GM23338 (cell line): ENCODE measurements at regions not wholly inside any gene's neighbourhood (a gene's known extent, or its start where the extent isn't known, plus 50 kb on each side); places are given as distances from the start of the nearest gene placed in this dataset.

Source experiments
- ATAC-seq: fragments of 200-7000 bp; cut with Tn5 transposase; 3 replicates; pipeline ENCODE4 v1.9.1; 2020
- DNase-seq: peaks from one replicate; pipeline ENCODE4 v3.0.0-alpha.2; 2015; ENCODE audit warnings: low spot score
- H2AFZ ChIP-seq: fragments of 200-600 bp; sonication (generic); 2 replicates; pipeline ENCODE4 v1.8.0; 2016; ENCODE audit warnings: antibody characterized with exemption, mild to moderate bottlenecking, moderate library complexity
- H3F3A ChIP-seq: fragments of 200-600 bp; sonication (generic); replicated peaks from 2 replicates; pipeline ENCODE4 v1.8.0; 2017; ENCODE audit warnings: antibody characterized with exemption, mixed run types, low read depth
- H3K27ac ChIP-seq: fragments of 200-600 bp; sonication (generic); 2 replicates; pipeline ENCODE4 v1.6.1; 2016; ENCODE audit warnings: low read depth
- H3K27me3 ChIP-seq: fragments of 200-600 bp; sonication (generic); 2 replicates; pipeline ENCODE4 v1.8.0; 2016; ENCODE audit warnings: mild to moderate bottlenecking, mixed run types, moderate library complexity; ENCODE audit not compliant: insufficient read depth
- H3K36me3 ChIP-seq: fragments of 200-600 bp; sonication (generic); 2 replicates; pipeline ENCODE4 v1.8.0; 2016; ENCODE audit warnings: mild to moderate bottlenecking; ENCODE audit not compliant: insufficient read depth
- H3K4me1 ChIP-seq: fragments of 200-600 bp; sonication (generic); 2 replicates; pipeline ENCODE4 v1.8.0; 2016; ENCODE audit warnings: mild to moderate bottlenecking, moderate library complexity; ENCODE audit not compliant: insufficient read depth
- H3K4me2 ChIP-seq: fragments of 200-600 bp; sonication (generic); 2 replicates; pipeline ENCODE4 v1.7.1; 2017; ENCODE audit warnings: mixed run types
- H3K4me3 ChIP-seq: fragments of 200-600 bp; sonication (generic); 2 replicates; pipeline ENCODE4 v1.6.1; 2016; ENCODE audit warnings: mixed run types
- H3K79me2 ChIP-seq: fragments of 200-600 bp; sonication (generic); replicated peaks from 2 replicates; pipeline ENCODE4 v1.8.0; 2017; ENCODE audit warnings: mild to moderate bottlenecking; ENCODE audit not compliant: insufficient read depth
- H3K9me2 ChIP-seq: fragments of 200-600 bp; sonication (generic); 2 replicates; pipeline ENCODE4 v1.8.0; 2017; ENCODE audit not compliant: insufficient read depth
- H4K20me1 ChIP-seq: fragments of 200-600 bp; sonication (generic); replicated peaks from 2 replicates; pipeline ENCODE4 v1.8.0; 2017; ENCODE audit warnings: mild to moderate bottlenecking; ENCODE audit not compliant: insufficient read depth
- H3K27ac Mint-ChIP-seq: 2 replicates; pipeline ENCODE4 v1.8.0; 2020; ENCODE audit warnings: inconsistent platforms, mild to moderate bottlenecking, moderate library complexity, mixed read lengths
- H3K27me3 Mint-ChIP-seq: 3 replicates; pipeline ENCODE4 v1.8.0; 2022; ENCODE audit warnings: low read depth, mild to moderate bottlenecking, moderate library complexity, mixed read lengths, inconsistent platforms; ENCODE audit not compliant: insufficient read depth, poor library complexity
- H3K36me3 Mint-ChIP-seq: 3 replicates; pipeline ENCODE4 v1.8.0; 2021; ENCODE audit warnings: low read depth, mild to moderate bottlenecking, inconsistent platforms, moderate library complexity, mixed read lengths
- H3K4me1 Mint-ChIP-seq: 3 replicates; pipeline ENCODE4 v1.8.0; 2020; ENCODE audit warnings: mild to moderate bottlenecking, inconsistent platforms, mixed read lengths
- H3K4me3 Mint-ChIP-seq: 3 replicates; pipeline ENCODE4 v1.8.0; 2021; ENCODE audit warnings: moderate library complexity, mild to moderate bottlenecking, inconsistent platforms, mixed read lengths
- H3K9me3 Mint-ChIP-seq: 3 replicates; pipeline ENCODE4 v1.8.0; 2020; ENCODE audit warnings: moderate library complexity, mild to moderate bottlenecking, inconsistent platforms, mixed read lengths
- CTCF ChIP-seq, 2 experiments: fragments of 200-600 bp in 1 of 2; sonication (generic) in 1 of 2; conservative IDR thresholded peaks; 2 replicates each; pipeline versions ENCODE4 v1.5.1 to v1.6.1; 2016 to 2017; ENCODE audit warnings: antibody characterized with exemption in 2 of 2, low read depth in 2 of 2, mild to moderate bottlenecking in 2 of 2, moderate library complexity in 1 of 2
- ETS1 ChIP-seq: IDR thresholded peaks from 2 replicates; pipeline ENCODE4 v1.6.1; 2016; ENCODE audit warnings: antibody characterized with exemption
- JUNB ChIP-seq: IDR thresholded peaks from one replicate; pipeline ENCODE4 v1.6.1; 2016; ENCODE audit warnings: antibody characterized with exemption; ENCODE audit not compliant: unreplicated experiment
- NANOG ChIP-seq: IDR thresholded peaks from 2 replicates; pipeline ENCODE4 v1.6.1; 2016; ENCODE audit warnings: antibody characterized with exemption, borderline replicate concordance
- POLR2AphosphoS5 ChIP-seq: IDR thresholded peaks from 2 replicates; pipeline ENCODE4 v1.6.1; 2016; ENCODE audit warnings: antibody characterized with exemption, low read depth
- REST ChIP-seq: IDR thresholded peaks from one replicate; pipeline ENCODE4 v1.6.1; 2018; ENCODE audit warnings: antibody characterized with exemption; ENCODE audit not compliant: unreplicated experiment
- STAT1 ChIP-seq: IDR thresholded peaks from one replicate; pipeline ENCODE4 v1.6.1; 2016; ENCODE audit warnings: antibody characterized with exemption; ENCODE audit not compliant: unreplicated experiment
- ZNF331 ChIP-seq: fragments of 250-450 bp; sonication (Bioruptor Pico); IDR thresholded peaks from 2 replicates; pipeline ENCODE4 v1.5.0; 2020; ENCODE audit warnings: low read depth, mild to moderate bottlenecking, moderate library complexity
- ZNF462 ChIP-seq: fragments of 250-450 bp; sonication (Bioruptor Pico); IDR thresholded peaks from 2 replicates; pipeline ENCODE4 v1.5.0; 2020; ENCODE audit warnings: mild to moderate bottlenecking, moderate library complexity

GRCh38 chr7:8991159-8991558 lies 557.8 kb downstream of the NXPH1 start:
- H3K9me3 Mint-ChIP-seq = no peaks in the 10 kb centered on the region
- Histone ChIP-seq H3K27ac (no peak overlapping the region), H3K36me3 (no peaks in the 10 kb centered on the region), H3K4me3 (no peak overlapping the region), H3K4me1 (no peaks in the 10 kb centered on the region), H2AFZ (no peak overlapping the region), H3F3A (no peaks in the 10 kb centered on the region), H3K79me2 (no peaks in the 10 kb centered on the region), H3K27me3 (no peaks in the 10 kb centered on the region), H3K9me2 (no peaks in the 10 kb centered on the region), H3K4me2 (no peak overlapping the region), H4K20me1 (no peaks in the 10 kb centered on the region)
- no peak overlapping the region for H3K27ac Mint-ChIP-seq
- DNase-seq (no peak), ATAC-seq (no peak)
- no peak for TF ChIP-seq JUNB
- TF ChIP-seq REST = no peak
- TF ChIP-seq CTCF (conservative IDR thresholded peaks at IDR 0.05; ENCODE audit: low read depth in 2 of 2) = peak in 1 of 2 experiments; percentile 25; a peak in 2 of 4 replicates
- no peak for TF ChIP-seq ZNF331 (CRISPR knock-in tag)
- TF ChIP-seq NANOG = no peak
- TF ChIP-seq STAT1 = no peak
- no peak for TF ChIP-seq ETS1
- no peaks in the 10 kb centered on the region for H3K27me3 Mint-ChIP-seq
- H3K4me3 Mint-ChIP-seq = no peak overlapping the region
- H3K36me3 Mint-ChIP-seq = no peaks in the 10 kb centered on the region
- no peaks in the 10 kb centered on the region for H3K4me1 Mint-ChIP-seq

- ATAC-seq = no peak
- no peak overlapping the region for H3K4me2 ChIP-seq
- H2AFZ ChIP-seq = peak overlapping the region; percentile 90; the same call in 1 of the 2 replicates
- Mint-ChIP-seq H3K27ac (no peak overlapping the region), H3K9me3 (no peaks in the 10 kb centered on the region), H3K4me1 (no peaks in the 10 kb centered on the region), H3K36me3 (no peaks in the 10 kb centered on the region), H3K4me3 (no peak overlapping the region), H3K27me3 (no peaks in the 10 kb centered on the region)
- no peaks in the 10 kb centered on the region for H3K79me2 ChIP-seq
- no peaks in the 10 kb centered on the region for H3K4me1 ChIP-seq
- H4K20me1 ChIP-seq = no peaks in the 10 kb centered on the region
- H3F3A ChIP-seq = no peaks in the 10 kb centered on the region
- no peak for DNase-seq
- H3K27me3 ChIP-seq = no peaks in the 10 kb centered on the region
- H3K9me2 ChIP-seq = no peaks in the 10 kb centered on the region
- H3K27ac ChIP-seq = no peak overlapping the region
- no peak overlapping the region for H3K4me3 ChIP-seq
- no peaks in the 10 kb centered on the region for H3K36me3 ChIP-seq
- no peak for TF ChIP-seq ZNF462 (CRISPR knock-in tag)
- no peak for TF ChIP-seq POLR2AphosphoS5
These were observed 565.4 kb downstream of the NXPH1 start for GRCh38 chr7:8998762-8999161.
